IMR-90 (cell line): ENCODE measurements at regions not wholly inside any gene's neighbourhood (a gene's known extent, or its start where the extent isn't known, plus 50 kb on each side); places are given as distances from the start of the nearest gene placed in this dataset.

Experiments
- ATAC-seq: fragments of 200-7000 bp; cut with Tn5 transposase; 2 replicates; pipeline ENCODE4 v1.9.1; 2020; ENCODE audit warnings: low read depth, mild to moderate bottlenecking, moderate library complexity
- BruUV-seq: library from RNA; stranded (reverse); fragments of 400-500 nt; replicated peaks from 2 replicates; lab custom pipeline; 2021; lab: Mats Ljungman, UMichigan
- CTCF ChIA-PET: fragments of 300-600 bp; formaldehyde crosslinking; extraction: SDS; loops from one replicate; lab custom pipeline; 2021; ENCODE audit warnings: antibody characterized with exemption; lab: Yijun Ruan, JAX
- POLR2A ChIA-PET: fragments of 300-600 bp; sonication (Branson Sonifier 250); formaldehyde crosslinking; loops from one replicate; lab custom pipeline; 2022; ENCODE audit warnings: antibody characterized with exemption; ENCODE audit not compliant: unreplicated experiment; lab: Charles Lee
- DNase-seq: peaks from one replicate; pipeline ENCODE4 v3.0.0; 2013
- H2AFZ ChIP-seq: replicated peaks from 2 replicates; pipeline ENCODE3; 2013; ENCODE audit warnings: low read length, mild to moderate bottlenecking; ENCODE audit not compliant: poor library complexity
- H2AK5ac ChIP-seq: 2 replicates; pipeline ENCODE4 v1.6.1; 2013; ENCODE audit warnings: low read depth, low read length, inconsistent platforms
- H2AK9ac ChIP-seq: replicated peaks from 2 replicates; pipeline ENCODE3; 2013; ENCODE audit warnings: mild to moderate bottlenecking, low read depth, low read length, moderate library complexity; ENCODE audit not compliant: poor library complexity
- H2BK120ac ChIP-seq: 2 replicates; pipeline ENCODE4 v1.6.1; 2013; ENCODE audit warnings: low read depth, low read length, inconsistent platforms
- H2BK15ac ChIP-seq: 3 replicates; pipeline ENCODE4 v1.6.1; 2013; ENCODE audit warnings: low read depth, low read length, inconsistent platforms
- H2BK20ac ChIP-seq: 2 replicates; pipeline ENCODE4 v1.6.1; 2013; ENCODE audit warnings: low read depth, mild to moderate bottlenecking, inconsistent platforms, low read length, moderate library complexity
- H2BK5ac ChIP-seq: 2 replicates; pipeline ENCODE4 v1.6.1; 2013; ENCODE audit warnings: mild to moderate bottlenecking, low read depth, low read length, inconsistent platforms; ENCODE audit not compliant: poor library complexity, severe bottlenecking
- H3K14ac ChIP-seq: replicated peaks from 2 replicates; pipeline ENCODE4 v1.6.1; 2013; ENCODE audit warnings: low read depth, low read length, inconsistent platforms
- H3K18ac ChIP-seq: 2 replicates; pipeline ENCODE4 v1.6.1; 2013; ENCODE audit warnings: low read depth, low read length, control low read depth
- H3K23ac ChIP-seq: 2 replicates; pipeline ENCODE4 v1.6.1; 2013; ENCODE audit warnings: low read depth, low read length, inconsistent platforms
- H3K27ac ChIP-seq: 2 replicates; pipeline ENCODE4 v1.5.1; 2013; ENCODE audit warnings: mild to moderate bottlenecking, control low read depth, low read length; ENCODE audit not compliant: insufficient read depth
- H3K27me3 ChIP-seq: 2 replicates; pipeline ENCODE4 v1.6.1; 2013; ENCODE audit warnings: low read length; ENCODE audit not compliant: control insufficient read depth, insufficient read depth
- H3K36me3 ChIP-seq: 2 replicates; pipeline ENCODE4 v1.6.1; 2013; ENCODE audit warnings: low read length, mixed read lengths; ENCODE audit not compliant: control insufficient read depth, insufficient read depth
- H3K4ac ChIP-seq: 2 replicates; pipeline ENCODE4 v1.6.1; 2013; ENCODE audit warnings: low read depth, low read length, inconsistent platforms
- H3K4me1 ChIP-seq: 2 replicates; pipeline ENCODE4 v1.6.1; 2013; ENCODE audit warnings: low read length, mixed read lengths; ENCODE audit not compliant: control insufficient read depth, insufficient read depth
- H3K4me2 ChIP-seq: 2 replicates; pipeline ENCODE4 v1.6.1; 2013; ENCODE audit warnings: low read depth, mild to moderate bottlenecking, control low read depth, low read length, moderate library complexity
- H3K4me3 ChIP-seq: 2 replicates; pipeline ENCODE4 v1.5.1; 2013; ENCODE audit warnings: low read depth, mild to moderate bottlenecking, control low read depth, low read length, moderate library complexity; ENCODE audit not compliant: insufficient read depth
- H3K56ac ChIP-seq: 2 replicates; pipeline ENCODE4 v1.6.1; 2013; ENCODE audit warnings: low read length, inconsistent platforms; ENCODE audit not compliant: insufficient read depth; ENCODE audit errors: extremely low read depth
- H3K79me1 ChIP-seq, 2 experiments: 2 replicates each; pipeline ENCODE4 v1.6.1; 2013; ENCODE audit warnings: low read length in 2 of 2, inconsistent platforms in 1 of 2, low read depth in 1 of 2
- H3K9ac ChIP-seq: 2 replicates; pipeline ENCODE4 v1.6.1; 2013; ENCODE audit warnings: low read depth, low read length, control low read depth
- H3K9me1 ChIP-seq: 2 replicates; pipeline ENCODE4 v1.6.1; 2013; ENCODE audit warnings: low read length, inconsistent platforms; ENCODE audit not compliant: insufficient read depth
- H3K9me3 ChIP-seq: 2 replicates; pipeline ENCODE4 v1.6.1; 2013; ENCODE audit warnings: low read length; ENCODE audit not compliant: control insufficient read depth, insufficient read depth
- H4K20me1 ChIP-seq: 2 replicates; pipeline ENCODE4 v1.6.1; 2013; ENCODE audit warnings: low read length, inconsistent platforms; ENCODE audit not compliant: insufficient read depth
- H4K5ac ChIP-seq: 2 replicates; pipeline ENCODE4 v1.6.1; 2013; ENCODE audit warnings: mild to moderate bottlenecking, low read depth, low read length, control low read depth
- H4K8ac ChIP-seq, 2 experiments: 2 replicates each; pipeline ENCODE4 v1.6.1; 2013; ENCODE audit warnings: low read depth in 2 of 2, low read length in 2 of 2, control low read depth in 1 of 2, inconsistent platforms in 1 of 2
- H4K91ac ChIP-seq: 2 replicates; pipeline ENCODE4 v1.6.1; 2013; ENCODE audit warnings: low read depth, low read length, inconsistent platforms; ENCODE audit not compliant: insufficient read depth
- BHLHE40 ChIP-seq: fragments of 150-350 bp; IDR thresholded peaks from 2 replicates; pipeline ENCODE4 v1.6.1; 2016; ENCODE audit warnings: mild to moderate bottlenecking, low read depth, low read length
- CEBPB ChIP-seq: IDR thresholded peaks from 2 replicates; pipeline ENCODE4 v1.6.1; 2012; ENCODE audit warnings: low read depth, low read length, improper control_type of control experiment
- CHD1 ChIP-seq: IDR thresholded peaks from 2 replicates; pipeline ENCODE4 v1.6.1; 2012; ENCODE audit warnings: low read depth, low read length, improper control_type of control experiment
- FOS ChIP-seq: fragments of 150-350 bp; IDR thresholded peaks from 2 replicates; pipeline ENCODE4 v1.6.1; 2016; ENCODE audit warnings: low read depth, low read length
- MAFK ChIP-seq: IDR thresholded peaks from 2 replicates; pipeline ENCODE4 v1.6.1; 2012; ENCODE audit warnings: low read depth, low read length, improper control_type of control experiment
- MAZ ChIP-seq: IDR thresholded peaks from 2 replicates; pipeline ENCODE4 v1.6.1; 2012; ENCODE audit warnings: low read depth, mild to moderate bottlenecking, low read length, improper control_type of control experiment, moderate library complexity, borderline replicate concordance
- MXI1 ChIP-seq: IDR thresholded peaks from 2 replicates; pipeline ENCODE4 v1.6.1; 2012; ENCODE audit warnings: low read depth, mild to moderate bottlenecking, low read length, moderate library complexity, borderline replicate concordance
- NFE2L2 ChIP-seq: fragments of 150-350 bp; IDR thresholded peaks from 2 replicates; pipeline ENCODE4 v1.6.1; 2016; ENCODE audit warnings: low read depth, mild to moderate bottlenecking, low read length
- POLR2A ChIP-seq: IDR thresholded peaks from 2 replicates; pipeline ENCODE4 v1.6.1; 2012; ENCODE audit warnings: mild to moderate bottlenecking, low read depth, low read length
- RAD21 ChIP-seq: IDR thresholded peaks from 2 replicates; pipeline ENCODE4 v1.6.1; 2012; ENCODE audit warnings: low read length, improper control_type of control experiment
- RCOR1 ChIP-seq: IDR thresholded peaks from 2 replicates; pipeline ENCODE4 v1.6.1; 2012; ENCODE audit warnings: mild to moderate bottlenecking, low read length, improper control_type of control experiment; ENCODE audit not compliant: insufficient replicate concordance
- RFX5 ChIP-seq: IDR thresholded peaks from 2 replicates; pipeline ENCODE4 v1.8.0; 2012; ENCODE audit warnings: low read depth, mild to moderate bottlenecking, low read length, moderate library complexity
- SMC3 ChIP-seq: fragments of 150-350 bp; IDR thresholded peaks from 2 replicates; pipeline ENCODE4 v1.6.1; 2016; ENCODE audit warnings: low read depth, mild to moderate bottlenecking, antibody characterized with exemption, low read length, moderate library complexity
- WGBS, 2 experiments: methylation state at CpG; one replicate each; pipeline versions ENCODE4 v1.1.5 to v1.1.7; 2013; ENCODE audit warnings: missing lambda C conversion rate in 2 of 2; ENCODE audit not compliant: insufficient read length in 1 of 2; ENCODE audit errors: extremely low coverage in 2 of 2; 5-methylcytosine and 5-hydroxymethylcytosine counted together
- dilution Hi-C: fragments of 300-500 bp; cut with HindIII; formaldehyde crosslinking; loops from one replicate; pipeline ENCODE4 v1.14.3; 2018; ENCODE audit warnings: low sequenced_read_pairs; ENCODE audit not compliant: unreplicated experiment
- in situ Hi-C: fragments of 300-500 bp; cut with MboI; formaldehyde crosslinking; loops from 3 replicates; pipeline ENCODE4 v1.14.3; 2019; ENCODE audit warnings: low sequenced_read_pairs, inconsistent platforms, mixed read lengths
- intact Hi-C: fragments of 100-400 bp; cut with micrococcal nuclease; formaldehyde crosslinking; loops from 2 replicates; pipeline ENCODE4 v1.10.0; 2022
- TF ChIP-seq, protein P1 (sequence below): fragments of 150-350 bp; IDR thresholded peaks from 2 replicates; pipeline ENCODE4 v1.6.1; 2017; ENCODE audit warnings: mild to moderate bottlenecking, antibody characterized with exemption, low read length, low read depth
- TF ChIP-seq, protein P2 (sequence below): fragments of 150-350 bp; IDR thresholded peaks from 2 replicates; pipeline ENCODE4 v1.6.1; 2016; ENCODE audit warnings: low read depth, mild to moderate bottlenecking, low read length, moderate library complexity, borderline replicate concordance
- TF ChIP-seq, protein P3 (sequence below): conservative IDR thresholded peaks from 2 replicates; pipeline ENCODE4 v1.5.1; 2012; ENCODE audit warnings: mild to moderate bottlenecking, low read depth, low read length, improper control_type of control experiment

- BruUV-seq, result no TSS peak
- POLR2A ChIA-PET, result no interaction called here
These were observed 67.5 kb upstream of the TLR4 start for GRCh38 chr9:117636681-117637080.

More at GRCh38 chr9:117636681-117637080, 67.5 kb upstream of the TLR4 start:
- H2BK20ac ChIP-seq, result no peak overlapping the region
- H3K27me3 ChIP-seq, result no peaks in the 10 kb centered on the region
- H4K5ac ChIP-seq, result no peak overlapping the region
- H3K18ac ChIP-seq, result no peak overlapping the region
- no peak overlapping the region for H3K4me2 ChIP-seq
- TF ChIP-seq NFE2L2, result no peak
- no peak for TF ChIP-seq RAD21
- no peak for TF ChIP-seq RCOR1
- TF ChIP-seq FOS, result no peak
- no peak for TF ChIP-seq MXI1
- TF ChIP-seq, protein P1, sequence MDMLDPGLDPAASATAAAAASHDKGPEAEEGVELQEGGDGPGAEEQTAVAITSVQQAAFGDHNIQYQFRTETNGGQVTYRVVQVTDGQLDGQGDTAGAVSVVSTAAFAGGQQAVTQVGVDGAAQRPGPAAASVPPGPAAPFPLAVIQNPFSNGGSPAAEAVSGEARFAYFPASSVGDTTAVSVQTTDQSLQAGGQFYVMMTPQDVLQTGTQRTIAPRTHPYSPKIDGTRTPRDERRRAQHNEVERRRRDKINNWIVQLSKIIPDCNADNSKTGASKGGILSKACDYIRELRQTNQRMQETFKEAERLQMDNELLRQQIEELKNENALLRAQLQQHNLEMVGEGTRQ, result no peak
- TF ChIP-seq POLR2A, result no peak
- TF ChIP-seq, protein P2, sequence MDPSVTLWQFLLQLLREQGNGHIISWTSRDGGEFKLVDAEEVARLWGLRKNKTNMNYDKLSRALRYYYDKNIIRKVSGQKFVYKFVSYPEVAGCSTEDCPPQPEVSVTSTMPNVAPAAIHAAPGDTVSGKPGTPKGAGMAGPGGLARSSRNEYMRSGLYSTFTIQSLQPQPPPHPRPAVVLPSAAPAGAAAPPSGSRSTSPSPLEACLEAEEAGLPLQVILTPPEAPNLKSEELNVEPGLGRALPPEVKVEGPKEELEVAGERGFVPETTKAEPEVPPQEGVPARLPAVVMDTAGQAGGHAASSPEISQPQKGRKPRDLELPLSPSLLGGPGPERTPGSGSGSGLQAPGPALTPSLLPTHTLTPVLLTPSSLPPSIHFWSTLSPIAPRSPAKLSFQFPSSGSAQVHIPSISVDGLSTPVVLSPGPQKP, result no peak
- no peak for TF ChIP-seq SMC3
- TF ChIP-seq CHD1, result no peak
- no peak for TF ChIP-seq MAFK
- no peak for TF ChIP-seq CEBPB
- no peak for TF ChIP-seq BHLHE40
- TF ChIP-seq MAZ, result no peak
- TF ChIP-seq RFX5, result no peak
- TF ChIP-seq, protein P3, sequence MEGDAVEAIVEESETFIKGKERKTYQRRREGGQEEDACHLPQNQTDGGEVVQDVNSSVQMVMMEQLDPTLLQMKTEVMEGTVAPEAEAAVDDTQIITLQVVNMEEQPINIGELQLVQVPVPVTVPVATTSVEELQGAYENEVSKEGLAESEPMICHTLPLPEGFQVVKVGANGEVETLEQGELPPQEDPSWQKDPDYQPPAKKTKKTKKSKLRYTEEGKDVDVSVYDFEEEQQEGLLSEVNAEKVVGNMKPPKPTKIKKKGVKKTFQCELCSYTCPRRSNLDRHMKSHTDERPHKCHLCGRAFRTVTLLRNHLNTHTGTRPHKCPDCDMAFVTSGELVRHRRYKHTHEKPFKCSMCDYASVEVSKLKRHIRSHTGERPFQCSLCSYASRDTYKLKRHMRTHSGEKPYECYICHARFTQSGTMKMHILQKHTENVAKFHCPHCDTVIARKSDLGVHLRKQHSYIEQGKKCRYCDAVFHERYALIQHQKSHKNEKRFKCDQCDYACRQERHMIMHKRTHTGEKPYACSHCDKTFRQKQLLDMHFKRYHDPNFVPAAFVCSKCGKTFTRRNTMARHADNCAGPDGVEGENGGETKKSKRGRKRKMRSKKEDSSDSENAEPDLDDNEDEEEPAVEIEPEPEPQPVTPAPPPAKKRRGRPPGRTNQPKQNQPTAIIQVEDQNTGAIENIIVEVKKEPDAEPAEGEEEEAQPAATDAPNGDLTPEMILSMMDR, result no peak
- no peak overlapping the region for H3K56ac ChIP-seq
- in situ Hi-C loops (no loop called here), intact Hi-C loops (no loop called here), dilution Hi-C loops (no loop called here)
- no peak overlapping the region for H2AFZ ChIP-seq
- no peak overlapping the region for H2BK5ac ChIP-seq
- no peak for DNase-seq
- H4K91ac ChIP-seq, result no peak overlapping the region
- H3K4me1 ChIP-seq, result no peaks in the 10 kb centered on the region
- no peak overlapping the region for H3K4me3 ChIP-seq
- H3K4ac ChIP-seq, result no peak overlapping the region
- H4K20me1 ChIP-seq, result no peaks in the 10 kb centered on the region
- no peak overlapping the region for H3K14ac ChIP-seq
- no peak overlapping the region for H2BK15ac ChIP-seq
- H3K9ac ChIP-seq, result no peak overlapping the region
- peaks cover 6% of the 10 kb centered on the region; the same call in 1 of the 2 replicates for H3K9me3 ChIP-seq
- H2AK5ac ChIP-seq, result no peak overlapping the region
- H2AK9ac ChIP-seq, result no peak overlapping the region
- H3K79me1 ChIP-seq, result no peaks in the 10 kb centered on the region
- WGBS, 2 experiments, result no CpG with 5 or more reads among the region's 1 CpG
- H3K9me1 ChIP-seq, result no peaks in the 10 kb centered on the region
- H4K8ac ChIP-seq, result no peak overlapping the region
- CTCF ChIA-PET, result no interaction called here
- H3K27ac ChIP-seq, result no peak overlapping the region
- no peak overlapping the region for H2BK120ac ChIP-seq
- ATAC-seq, result no peak
- no peaks in the 10 kb centered on the region for H3K36me3 ChIP-seq
- no peak overlapping the region for H3K23ac ChIP-seq
